AG08395 (cell line): ENCODE measurements at regions not wholly inside any gene's neighbourhood (a gene's known extent, or its start where the extent isn't known, plus 50 kb on each side); places are given as distances from the start of the nearest gene placed in this dataset.

ENCODE experiments used
- DNase-seq: peaks from one replicate; pipeline ENCODE4 v3.0.0; 2012; ENCODE audit warnings: mixed read lengths, low spot score

GRCh38 chr9:4921449-4921848 is 63.6 kb upstream of the JAK2 start:
- no peak for DNase-seq

- no peak for DNase-seq
These were observed 63.0 kb upstream of the JAK2 start for GRCh38 chr9:4922101-4922500.

- DNase-seq = no peak
These were observed 62.3 kb upstream of the JAK2 start for GRCh38 chr9:4922730-4923129.

- no peak for DNase-seq
These were observed 61.9 kb upstream of the JAK2 start for GRCh38 chr9:4923141-4923540.

- DNase-seq = peak; percentile 27
These were observed 61.2 kb upstream of the JAK2 start for GRCh38 chr9:4923580-4924544.

GRCh38 chr9:4926239-4926638 is 58.8 kb upstream of the JAK2 start:
- no peak for DNase-seq

- peak; percentile 15 for DNase-seq
These were observed 58.0 kb upstream of the JAK2 start for GRCh38 chr9:4927043-4927471.

- peak; percentile 10 for DNase-seq
These were observed 57.4 kb upstream of the JAK2 start for GRCh38 chr9:4927701-4928100.

GRCh38 chr9:4929917-4930316 is 55.2 kb upstream of the JAK2 start:
- no peak for DNase-seq

GRCh38 chr9:4932681-4933080 is 52.4 kb upstream of the JAK2 start:
- DNase-seq = no peak

- peak; percentile 4 for DNase-seq
These were observed 51.9 kb upstream of the JAK2 start for GRCh38 chr9:4933177-4933576.

GRCh38 chr9:4933861-4934260 is 51.2 kb upstream of the JAK2 start:
- DNase-seq = no peak

GRCh38 chr9:4935001-4935672 is 49.9 kb upstream of the JAK2 start:
- no peak for DNase-seq
